ENCODE measurements at regions not wholly inside any gene's neighbourhood (a gene's known extent, or its start where the extent isn't known, plus 50 kb on each side); places are given as distances from the start of the nearest gene placed in this dataset.
"Not testable (repeated sequence)": the region's sequence is repeated elsewhere in the genome, so short reads cannot be mapped to it uniquely, and the experiment has no call there.

- H3K4me1 ChIP-seq, result no peaks in the 10 kb centered on the region
- intact Hi-C loops (cut with DNase I), result no loop called here
- TF ChIP-seq CTCF (IDR thresholded peaks at IDR 0.05), result no peak
- H3K4me3 ChIP-seq, result no peak overlapping the region
- DNase-seq (ENCODE audit: low spot score in 2 of 2), result no peak
- H3K36me3 ChIP-seq, result no peaks in the 10 kb centered on the region
- H3K9me3 ChIP-seq, result no peaks in the 10 kb centered on the region
- H3K27me3 ChIP-seq, result no peaks in the 10 kb centered on the region
- no peak overlapping the region for H3K27ac ChIP-seq
Observed at GRCh38 chr5:104843822-104844221, 1281.2 kb upstream of the NUDT12 start.

- DNase-seq (ENCODE audit: low spot score in 2 of 2), result no peak
Observed at GRCh38 chr5:104840284-104840683, 1277.7 kb upstream of the NUDT12 start.

GRCh38 chr5:104831515-104831914 lies 1268.9 kb upstream of the NUDT12 start:
- DNase-seq (ENCODE audit: low spot score in 2 of 2); intact Hi-C loops (cut with DNase I); H3K27me3 ChIP-seq; H3K4me1 ChIP-seq; H3K27ac ChIP-seq; H3K36me3 ChIP-seq; H3K4me3 ChIP-seq; H3K9me3 ChIP-seq: not testable (repeated sequence)

More at GRCh38 chr5:104840284-104840683, 1277.7 kb upstream of the NUDT12 start:
- Histone ChIP-seq H3K4me1 (no peaks in the 10 kb centered on the region), H3K27me3 (no peaks in the 10 kb centered on the region), H3K9me3 (no peaks in the 10 kb centered on the region), H3K27ac (no peak overlapping the region), H3K4me3 (no peak overlapping the region), H3K36me3 (no peaks in the 10 kb centered on the region)
- no peak for TF ChIP-seq CTCF (IDR thresholded peaks at IDR 0.05)
- intact Hi-C loops (cut with DNase I), result no loop called here

GRCh38 chr5:104821606-104822005 lies 1259.0 kb upstream of the NUDT12 start:
- TF ChIP-seq CTCF (IDR thresholded peaks at IDR 0.05), result no peak
- intact Hi-C loops (cut with DNase I), result no loop called here
- DNase-seq (ENCODE audit: low spot score in 2 of 2), result no peak
- no peak overlapping the region for H3K4me3 ChIP-seq
- no peaks in the 10 kb centered on the region for H3K36me3 ChIP-seq
- no peaks in the 10 kb centered on the region for H3K4me1 ChIP-seq
- no peaks in the 10 kb centered on the region for H3K27me3 ChIP-seq
- H3K27ac ChIP-seq, result no peak overlapping the region
- H3K9me3 ChIP-seq, result no peaks in the 10 kb centered on the region

- no peak for DNase-seq (ENCODE audit: low spot score in 2 of 2)
- intact Hi-C loops (cut with DNase I), result no loop called here
- no peak for TF ChIP-seq CTCF (IDR thresholded peaks at IDR 0.05)
- no peaks in the 10 kb centered on the region for H3K4me1 ChIP-seq
- no peaks in the 10 kb centered on the region for H3K9me3 ChIP-seq
- H3K27me3 ChIP-seq, result no peaks in the 10 kb centered on the region
- no peak overlapping the region for H3K4me3 ChIP-seq
- H3K36me3 ChIP-seq, result no peaks in the 10 kb centered on the region
- H3K27ac ChIP-seq, result no peak overlapping the region
Observed at GRCh38 chr5:104817127-104817526, 1254.5 kb upstream of the NUDT12 start.

- H3K27ac ChIP-seq, result no peak overlapping the region
- no peak for TF ChIP-seq CTCF (IDR thresholded peaks at IDR 0.05)
- no peaks in the 10 kb centered on the region for H3K36me3 ChIP-seq
- intact Hi-C loops (cut with DNase I), result no loop called here
- no peaks in the 10 kb centered on the region for H3K4me1 ChIP-seq
- H3K27me3 ChIP-seq, result no peaks in the 10 kb centered on the region
- no peak for DNase-seq (ENCODE audit: low spot score in 2 of 2)
- H3K4me3 ChIP-seq, result no peak overlapping the region
- H3K9me3 ChIP-seq, result no peaks in the 10 kb centered on the region
Observed at GRCh38 chr5:104815212-104815611, 1252.6 kb upstream of the NUDT12 start.

Measured in ascending aorta (tissue), 2 donors.